SK-MEL-5 (cell line): ENCODE measurements at regions not wholly inside any gene's neighbourhood (a gene's known extent, or its start where the extent isn't known, plus 50 kb on each side); places are given as distances from the start of the nearest gene placed in this dataset.
A peak's percentile ranks its signal among the peaks of the same experiment; 100 is the strongest.

Experiments used
- DNase-seq: peaks from one replicate; pipeline ENCODE4 v3.0.0-alpha.2; 2016; ENCODE audit warnings: low read depth, low spot score
- in situ Hi-C: cut with HindIII; loops from 2 replicates; pipeline ENCODE4 v1.10.0; 2016; ENCODE audit warnings: low sequenced_read_pairs, high pct_unique_total_duplicates, low pct_unique_long_range_greater_than_20kb

GRCh38 chr13:60986301-60986700 lies 429.3 kb downstream of the PCDH20 start:
- in situ Hi-C loops = no loop called here
- DNase-seq = no peak

GRCh38 chr13:60981407-60981806 lies 434.2 kb downstream of the PCDH20 start:
- in situ Hi-C loops = no loop called here
- no peak for DNase-seq

DNA sequence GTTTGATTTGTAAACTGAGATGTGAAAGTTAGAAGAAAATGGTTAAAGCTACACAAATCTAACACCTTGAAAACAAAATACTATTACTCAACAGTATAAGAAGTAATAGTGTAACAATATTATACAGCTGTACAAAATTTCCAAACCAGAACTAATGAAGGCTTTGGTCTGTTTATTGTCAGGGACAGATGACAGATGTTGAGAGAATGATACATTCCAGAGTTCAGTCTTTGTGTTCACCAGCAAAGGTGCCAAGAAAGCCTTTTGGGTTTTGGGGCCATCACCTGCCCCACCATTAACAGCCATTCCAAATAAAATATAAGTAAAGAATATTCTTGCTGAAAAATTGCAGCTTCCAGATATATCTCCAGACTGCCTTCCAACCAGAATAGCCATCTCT lies 439.3 kb downstream of the PCDH20 start:
- in situ Hi-C loops = no loop called here
- no peak for DNase-seq

- DNase-seq = no peak
- in situ Hi-C loops = no loop called here
Observed at GRCh38 chr13:60974296-60974695, 441.4 kb downstream of the PCDH20 start.

- in situ Hi-C loops = no loop called here
- DNase-seq = no peak
Observed at GRCh38 chr13:60973529-60973928, 442.1 kb downstream of the PCDH20 start.

GRCh38 chr13:60970736-60971135 lies 444.9 kb downstream of the PCDH20 start:
- in situ Hi-C loops = no loop called here
- no peak for DNase-seq

DNA sequence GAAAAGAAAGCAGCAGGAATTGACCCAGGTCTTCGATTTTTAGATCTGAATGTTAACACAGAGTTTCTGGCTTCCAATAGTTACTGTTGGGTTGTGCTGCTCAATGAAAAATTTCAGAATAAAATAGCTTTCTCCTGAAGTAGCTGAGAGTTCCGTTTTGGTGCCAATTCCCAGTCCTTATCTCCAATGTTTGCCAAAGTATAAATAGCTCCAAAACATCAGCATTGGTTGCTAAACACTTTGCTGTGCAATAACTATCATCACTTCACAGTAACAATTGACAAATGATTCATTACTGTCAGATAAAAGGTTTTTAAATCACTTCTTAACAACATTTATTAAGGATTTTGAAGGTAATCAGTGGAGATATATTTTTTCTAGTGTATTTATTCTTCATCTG lies 446.0 kb downstream of the PCDH20 start:
- no peak for DNase-seq

GRCh38 chr13:60959427-60959826 lies 456.2 kb downstream of the PCDH20 start:
- in situ Hi-C loops = no loop called here
- no peak for DNase-seq

More for the DNA sequence above, 446.0 kb downstream of the PCDH20 start:
- in situ Hi-C loops = no loop called here

DNA sequence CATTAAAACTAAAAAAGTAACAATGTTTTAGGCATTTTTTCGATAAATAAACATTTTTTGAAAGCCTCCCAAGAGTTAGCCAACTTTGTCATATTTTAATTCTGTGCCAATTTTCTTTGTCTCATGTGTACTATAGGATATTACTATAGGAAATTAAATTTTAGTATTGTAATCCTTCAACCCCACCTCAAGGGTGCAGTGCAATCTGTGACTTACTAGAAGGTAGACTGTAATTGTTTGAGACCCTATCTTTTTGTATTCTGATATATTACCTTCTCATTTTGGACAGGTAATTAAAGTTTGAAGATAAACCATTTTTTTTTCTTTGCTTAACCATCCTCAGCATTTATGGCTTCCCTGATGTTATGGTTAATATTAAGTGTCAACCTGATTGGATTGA lies 457.8 kb downstream of the PCDH20 start:
- DNase-seq = peak; percentile 14
- in situ Hi-C loops = no loop called here

GRCh38 chr13:60945396-60945795 lies 470.3 kb downstream of the PCDH20 start:
- in situ Hi-C loops = no loop called here

GRCh38 chr13:60944863-60945262 lies 470.8 kb downstream of the PCDH20 start:
- in situ Hi-C loops = no loop called here
- DNase-seq = no peak

More at GRCh38 chr13:60945396-60945795, 470.3 kb downstream of the PCDH20 start:
- DNase-seq = no peak

DNA sequence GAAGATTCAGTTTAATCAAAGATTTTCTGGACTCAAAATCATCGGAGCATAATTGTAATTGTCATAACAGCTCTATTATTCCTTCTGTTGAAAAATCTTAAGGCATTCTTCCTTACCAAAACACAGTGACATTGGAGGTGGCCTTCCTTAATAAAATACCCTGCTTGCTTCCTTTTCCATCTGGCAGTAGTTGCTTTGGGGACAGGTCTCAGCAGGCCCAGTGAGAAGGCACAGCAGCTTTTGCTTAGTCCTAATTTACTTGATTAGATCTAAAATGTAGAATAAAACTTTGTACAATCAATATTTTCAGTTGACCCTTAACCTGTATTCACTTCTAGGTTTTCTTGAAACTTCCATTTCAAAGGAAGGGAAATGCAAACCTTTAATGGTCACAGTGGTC lies 471.6 kb downstream of the PCDH20 start:
- in situ Hi-C loops = no loop called here
- no peak for DNase-seq

- DNase-seq = no peak
- in situ Hi-C loops = no loop called here
Observed at GRCh38 chr13:60936281-60936680, 479.4 kb downstream of the PCDH20 start.

- in situ Hi-C loops = no loop called here
- DNase-seq = no peak
Observed at GRCh38 chr13:60933638-60934037, 482.0 kb downstream of the PCDH20 start.

- DNase-seq = no peak
- in situ Hi-C loops = no loop called here
Observed at GRCh38 chr13:60931858-60932546, 483.6 kb downstream of the PCDH20 start.

GRCh38 chr13:60925686-60926085 lies 490.0 kb downstream of the PCDH20 start:
- in situ Hi-C loops = no loop called here
- no peak for DNase-seq

DNA sequence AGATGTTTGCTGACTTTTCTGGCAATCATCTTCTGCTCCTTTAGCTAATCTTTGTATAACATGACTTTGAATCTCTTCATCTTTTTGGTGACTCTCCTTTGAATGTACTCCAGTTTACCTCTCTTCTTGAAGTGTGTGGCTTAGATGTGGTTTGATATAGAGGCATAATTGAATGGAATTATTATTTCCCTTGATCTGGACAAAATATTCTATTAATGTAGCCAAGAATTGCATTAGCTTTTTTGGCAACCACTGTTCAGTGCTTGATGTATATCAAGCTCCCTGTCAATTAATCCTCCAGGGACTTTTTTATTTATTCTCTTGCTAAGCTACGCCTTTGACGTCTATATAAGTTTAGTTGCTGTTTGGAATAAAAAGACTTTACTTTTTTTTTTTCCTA lies 490.8 kb downstream of the PCDH20 start:
- in situ Hi-C loops = no loop called here
- DNase-seq = no peak

GRCh38 chr13:60922576-60923231 lies 492.9 kb downstream of the PCDH20 start:
- DNase-seq = no peak
- in situ Hi-C loops = no loop called here

- DNase-seq = no peak
- in situ Hi-C loops = no loop called here
Observed at GRCh38 chr13:60893801-60894200, 496.8 kb downstream of the TDRD3 start.
